PC-3 (cell line): ENCODE measurements at regions not wholly inside any gene's neighbourhood (a gene's known extent, or its start where the extent isn't known, plus 50 kb on each side); places are given as distances from the start of the nearest gene placed in this dataset.

Source experiments
- EZH2 ChIP-seq: fragments of 300-600 bp; sonication (generic); IDR thresholded peaks from one replicate; pipeline ENCODE4 v1.6.1; 2017; ENCODE audit warnings: antibody characterized with exemption, mild to moderate bottlenecking, low read length; ENCODE audit not compliant: unreplicated experiment
- EZH2phosphoT487 ChIP-seq: fragments of 300-600 bp; sonication (generic); IDR thresholded peaks from 2 replicates; pipeline ENCODE4 v1.6.1; 2018; ENCODE audit warnings: mild to moderate bottlenecking, antibody characterized with exemption, low read length, borderline replicate concordance
- TF ChIP-seq, protein P1 (sequence below): fragments of 300-600 bp; sonication (generic); conservative IDR thresholded peaks from 2 replicates; pipeline ENCODE4 v1.5.1; 2017; ENCODE audit warnings: antibody characterized with exemption, low read depth, mild to moderate bottlenecking, low read length

DNA sequence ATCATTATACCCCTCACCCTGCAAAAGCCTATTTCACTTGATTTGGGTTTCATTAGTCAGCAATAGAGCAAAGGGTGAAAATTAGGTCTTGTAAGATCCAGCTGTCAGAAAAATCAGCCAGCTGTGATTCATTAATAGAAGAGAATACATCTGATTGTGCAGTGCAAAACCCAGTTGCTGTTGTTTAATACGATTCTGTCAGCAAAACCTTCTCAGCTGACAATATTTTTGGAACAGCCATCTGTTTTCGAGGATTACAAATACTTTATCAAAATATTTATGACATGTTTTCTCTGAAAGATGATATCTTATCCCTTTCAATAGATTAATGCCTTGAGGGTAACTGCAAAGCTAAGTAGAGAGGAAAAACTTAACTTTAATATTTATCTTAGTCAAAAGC, 1354.0 kb upstream of the RAG2 start:
- TF ChIP-seq, protein P1, sequence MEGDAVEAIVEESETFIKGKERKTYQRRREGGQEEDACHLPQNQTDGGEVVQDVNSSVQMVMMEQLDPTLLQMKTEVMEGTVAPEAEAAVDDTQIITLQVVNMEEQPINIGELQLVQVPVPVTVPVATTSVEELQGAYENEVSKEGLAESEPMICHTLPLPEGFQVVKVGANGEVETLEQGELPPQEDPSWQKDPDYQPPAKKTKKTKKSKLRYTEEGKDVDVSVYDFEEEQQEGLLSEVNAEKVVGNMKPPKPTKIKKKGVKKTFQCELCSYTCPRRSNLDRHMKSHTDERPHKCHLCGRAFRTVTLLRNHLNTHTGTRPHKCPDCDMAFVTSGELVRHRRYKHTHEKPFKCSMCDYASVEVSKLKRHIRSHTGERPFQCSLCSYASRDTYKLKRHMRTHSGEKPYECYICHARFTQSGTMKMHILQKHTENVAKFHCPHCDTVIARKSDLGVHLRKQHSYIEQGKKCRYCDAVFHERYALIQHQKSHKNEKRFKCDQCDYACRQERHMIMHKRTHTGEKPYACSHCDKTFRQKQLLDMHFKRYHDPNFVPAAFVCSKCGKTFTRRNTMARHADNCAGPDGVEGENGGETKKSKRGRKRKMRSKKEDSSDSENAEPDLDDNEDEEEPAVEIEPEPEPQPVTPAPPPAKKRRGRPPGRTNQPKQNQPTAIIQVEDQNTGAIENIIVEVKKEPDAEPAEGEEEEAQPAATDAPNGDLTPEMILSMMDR, result no peak
- no peak for TF ChIP-seq EZH2
- TF ChIP-seq EZH2phosphoT487, result no peak
